Esophagus (tissue), 2 donors: ENCODE measurements at regions not wholly inside any gene's neighbourhood (a gene's known extent, or its start where the extent isn't known, plus 50 kb on each side); places are given as distances from the start of the nearest gene placed in this dataset.

Source experiments
- H3K27ac ChIP-seq, 2 donors: one replicate each; pipeline ENCODE4 v1.5.1; 2013; ENCODE audit warnings: low read depth in 2 of 2, mild to moderate bottlenecking in 2 of 2, inconsistent platforms in 1 of 2, low read length in 1 of 2, moderate library complexity in 1 of 2
- H3K27me3 ChIP-seq, 2 donors: one replicate each; pipeline ENCODE4 v1.6.1; 2013; ENCODE audit warnings: low read length in 2 of 2, control low read depth in 1 of 2, mild to moderate bottlenecking in 1 of 2; ENCODE audit not compliant: insufficient read depth in 2 of 2, control insufficient read depth in 1 of 2
- H3K36me3 ChIP-seq, 2 donors: one replicate each; pipeline ENCODE4 v1.6.1; 2013; ENCODE audit warnings: low read length in 1 of 2; ENCODE audit not compliant: control insufficient read depth in 2 of 2, insufficient read depth in 2 of 2
- H3K4me1 ChIP-seq, 2 donors: one replicate each; pipeline ENCODE4 v1.6.1; 2013; ENCODE audit warnings: low read length in 1 of 2; ENCODE audit not compliant: control insufficient read depth in 2 of 2, insufficient read depth in 2 of 2
- H3K4me3 ChIP-seq, 2 donors: one replicate each; pipeline ENCODE4 v1.5.1; 2013; ENCODE audit warnings: low read length in 2 of 2, mild to moderate bottlenecking in 2 of 2, low read depth in 1 of 2, moderate library complexity in 1 of 2
- H3K9me3 ChIP-seq, 2 donors: one replicate each; pipeline ENCODE4 v1.6.1; 2013; ENCODE audit warnings: mild to moderate bottlenecking in 2 of 2, low read depth in 1 of 2, low read length in 1 of 2, moderate library complexity in 1 of 2; ENCODE audit not compliant: control insufficient read depth in 2 of 2, insufficient read depth in 1 of 2
- WGBS, 2 donors: extraction: QIAGEN DNeasy Blood & Tissue Kit; methylation state at CpG; one replicate each; pipeline ENCODE4 v1.1.7; 2013; 5-methylcytosine and 5-hydroxymethylcytosine counted together
- donor health status: healthy with polysubstance abuse.
- donor health status: Bipolar disorder and iron deficiency.

DNA sequence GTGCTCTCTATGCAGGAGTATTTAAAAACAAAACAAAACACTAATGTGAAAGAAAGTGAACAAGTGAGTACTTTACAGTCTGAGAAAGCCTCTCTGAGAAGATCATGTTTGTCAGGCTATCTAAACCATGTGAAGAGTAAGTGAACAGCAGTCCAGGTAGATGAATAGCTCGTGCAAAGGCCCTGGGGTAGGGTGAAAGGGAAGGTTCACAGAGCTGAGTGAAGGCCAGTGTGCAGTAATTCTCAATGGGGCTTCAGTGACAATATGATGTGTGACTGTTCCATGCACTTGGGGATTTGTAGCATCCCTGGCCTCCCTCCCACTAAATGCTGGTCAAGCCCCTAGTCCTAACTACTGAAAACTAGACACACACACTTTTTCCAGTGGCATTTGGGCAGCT lies 488.9 kb upstream of the JARID2 start:
- H3K4me1 ChIP-seq: no peaks in the 10 kb centered on the region
- H3K27ac ChIP-seq: no peak overlapping the region
- WGBS, 2 donors: 95 to 100% methylated on average over 1 of the region's 1 CpG

DNA sequence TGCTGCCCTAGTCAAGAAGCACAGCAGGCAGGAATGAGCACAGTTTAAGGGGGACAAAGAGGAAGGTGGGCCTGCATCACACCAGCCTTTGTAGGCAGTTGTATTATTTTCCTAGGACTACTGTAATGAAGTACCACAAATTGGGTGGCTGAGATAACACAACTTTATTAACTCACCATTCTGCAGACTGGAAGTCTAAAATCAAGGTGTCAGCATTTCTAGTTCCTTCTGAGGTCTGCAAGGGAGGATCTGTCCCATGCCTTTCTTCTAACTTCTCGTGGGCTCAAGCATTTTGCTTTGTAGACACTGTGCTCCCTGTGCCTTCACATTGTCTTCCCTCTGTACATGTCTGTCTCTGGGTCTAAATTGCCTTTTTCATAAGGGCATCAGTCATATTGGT lies 488.5 kb upstream of the JARID2 start:
- no peak overlapping the region for H3K4me3 ChIP-seq
- no peaks in the 10 kb centered on the region for H3K4me1 ChIP-seq
- H3K27ac ChIP-seq: no peak overlapping the region
- H3K36me3 ChIP-seq: no peaks in the 10 kb centered on the region
- 91 to 93% methylated on average over 1 of the region's 1 CpG for WGBS, 2 donors
- no peaks in the 10 kb centered on the region for H3K9me3 ChIP-seq
- no peaks in the 10 kb centered on the region for H3K27me3 ChIP-seq

More for the DNA sequence above, 488.9 kb upstream of the JARID2 start:
- Histone ChIP-seq H3K36me3 (no peaks in the 10 kb centered on the region), H3K9me3 (no peaks in the 10 kb centered on the region), H3K4me3 (no peak overlapping the region), H3K27me3 (no peaks in the 10 kb centered on the region)

DNA sequence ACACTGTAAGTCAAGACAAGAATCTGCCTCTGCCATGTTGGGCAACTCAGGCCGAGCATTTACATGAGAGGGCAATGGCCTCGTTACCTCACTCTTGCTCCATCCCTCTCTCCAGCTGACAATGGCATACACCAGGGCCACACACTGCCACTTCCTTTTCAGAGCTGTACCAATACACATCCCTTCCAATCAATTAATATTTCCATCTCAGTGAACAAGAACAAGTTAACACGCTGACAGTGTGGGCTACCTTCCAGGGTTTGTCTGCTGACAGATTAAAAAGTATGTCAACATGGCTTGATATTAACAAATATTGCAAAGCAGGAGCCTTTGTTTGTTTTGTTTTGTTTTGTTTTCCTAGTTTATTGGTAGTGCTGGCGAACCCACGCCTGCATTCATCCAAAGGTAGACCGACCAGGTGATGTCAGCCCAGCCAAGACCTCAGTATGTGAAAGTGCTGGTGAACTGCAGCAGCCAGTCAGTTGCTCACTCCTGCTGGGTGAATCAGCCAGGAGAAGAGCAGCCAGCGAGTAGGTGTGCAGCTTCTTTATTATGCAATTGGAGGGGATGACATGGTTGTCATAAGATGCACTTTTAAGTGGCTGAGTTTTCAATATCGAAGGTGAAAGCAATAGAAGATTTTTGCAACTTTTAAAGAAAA lies 487.3 kb upstream of the JARID2 start:
- no peaks in the 10 kb centered on the region for H3K9me3 ChIP-seq
- H3K4me1 ChIP-seq: no peaks in the 10 kb centered on the region
- H3K27ac ChIP-seq: no peak overlapping the region
- no peaks in the 10 kb centered on the region for H3K36me3 ChIP-seq
- WGBS, 2 donors: 69 to 73% methylated on average over 8 of the region's 8 CpGs
- no peaks in the 10 kb centered on the region for H3K27me3 ChIP-seq
- no peak overlapping the region for H3K4me3 ChIP-seq

DNA sequence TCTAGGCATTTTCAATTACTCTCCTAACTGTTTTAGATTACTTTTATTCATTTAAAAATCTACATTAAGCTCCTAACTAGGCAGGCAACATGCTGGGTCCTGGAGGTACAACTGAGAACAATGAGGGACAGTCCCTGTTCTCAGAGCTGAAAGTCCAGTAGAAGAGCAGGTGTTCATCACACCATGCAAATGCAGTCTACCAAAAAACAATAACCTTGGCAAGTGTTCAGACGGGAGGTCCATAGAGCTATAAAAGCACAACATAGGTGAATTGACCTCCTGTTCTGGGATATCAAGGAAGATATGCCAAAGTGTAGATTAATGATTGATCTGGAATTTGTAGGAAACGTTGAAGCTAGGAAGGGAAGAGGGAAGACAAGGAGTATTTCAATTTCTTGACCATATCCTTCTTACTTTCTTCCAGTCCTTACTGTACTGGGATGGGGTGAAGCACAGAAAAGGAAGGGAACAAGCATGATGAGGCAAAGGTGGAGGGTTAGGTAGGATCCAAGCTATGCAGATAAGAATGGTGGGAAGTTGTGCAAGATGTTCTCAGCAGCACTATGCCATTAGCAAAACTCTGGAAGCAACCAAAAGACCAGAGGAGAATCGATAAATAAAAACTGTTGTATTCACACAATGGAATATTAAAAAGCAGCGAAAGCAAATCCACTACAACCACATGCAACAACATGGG lies 485.7 kb upstream of the JARID2 start:
- Histone ChIP-seq H3K9me3 (no peaks in the 10 kb centered on the region), H3K36me3 (no peaks in the 10 kb centered on the region), H3K4me1 (no peaks in the 10 kb centered on the region), H3K27ac (no peak overlapping the region), H3K27me3 (no peaks in the 10 kb centered on the region), H3K4me3 (no peak overlapping the region)
- 81 to 95% methylated on average over 4 of the region's 4 CpGs for WGBS, 2 donors

DNA sequence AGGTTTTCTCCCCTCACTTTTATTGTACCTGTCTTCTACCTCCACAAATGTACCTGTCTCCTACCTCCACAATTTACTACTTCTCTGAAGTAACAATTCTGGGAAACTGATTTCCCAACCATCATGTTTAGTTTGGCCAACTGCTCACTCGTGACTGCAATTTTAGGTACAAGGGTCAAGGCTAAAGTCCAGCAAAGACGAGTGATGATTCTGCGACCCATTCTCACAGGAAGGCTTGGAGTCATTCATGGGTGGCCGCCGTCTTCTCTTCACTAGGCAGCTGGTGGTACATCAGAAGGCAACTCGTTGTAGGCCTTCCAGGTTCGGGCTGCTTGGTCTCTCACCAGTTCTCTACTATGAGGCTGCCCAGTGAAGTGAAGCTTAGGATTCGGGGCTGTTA lies 483.8 kb upstream of the JARID2 start:
- Histone ChIP-seq H3K27ac (no peak overlapping the region), H3K4me1 (no peaks in the 10 kb centered on the region), H3K27me3 (no peaks in the 10 kb centered on the region), H3K36me3 (no peaks in the 10 kb centered on the region), H3K9me3 (no peaks in the 10 kb centered on the region), H3K4me3 (no peak overlapping the region)
- 72 to 95% methylated on average over 8 of the region's 8 CpGs for WGBS, 2 donors

DNA sequence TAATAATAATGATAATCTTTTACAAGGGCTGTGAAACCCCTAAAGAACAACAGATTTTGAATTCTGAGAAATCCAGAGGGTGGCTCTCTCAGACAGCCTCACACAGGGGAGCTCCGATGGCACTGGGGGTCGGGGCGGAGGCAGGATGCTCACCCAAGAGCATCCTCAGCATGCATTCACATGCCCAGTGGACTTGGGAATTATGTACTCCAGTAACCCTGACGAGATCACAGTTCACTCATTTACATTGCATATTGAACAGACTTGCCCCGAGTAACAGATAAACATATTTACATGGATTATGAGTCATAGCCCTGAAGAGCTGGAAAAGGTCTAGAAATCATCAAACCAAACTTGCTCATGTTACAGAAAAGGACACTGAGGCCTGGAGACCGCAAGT lies 482.7 kb upstream of the JARID2 start:
- no peaks in the 10 kb centered on the region for H3K36me3 ChIP-seq
- H3K4me1 ChIP-seq: no peaks in the 10 kb centered on the region
- H3K27ac ChIP-seq: no peak overlapping the region
- no peaks in the 10 kb centered on the region for H3K9me3 ChIP-seq
- no peaks in the 10 kb centered on the region for H3K27me3 ChIP-seq
- 40 to 46% methylated on average over 6 of the region's 6 CpGs for WGBS, 2 donors
- no peak overlapping the region for H3K4me3 ChIP-seq

DNA sequence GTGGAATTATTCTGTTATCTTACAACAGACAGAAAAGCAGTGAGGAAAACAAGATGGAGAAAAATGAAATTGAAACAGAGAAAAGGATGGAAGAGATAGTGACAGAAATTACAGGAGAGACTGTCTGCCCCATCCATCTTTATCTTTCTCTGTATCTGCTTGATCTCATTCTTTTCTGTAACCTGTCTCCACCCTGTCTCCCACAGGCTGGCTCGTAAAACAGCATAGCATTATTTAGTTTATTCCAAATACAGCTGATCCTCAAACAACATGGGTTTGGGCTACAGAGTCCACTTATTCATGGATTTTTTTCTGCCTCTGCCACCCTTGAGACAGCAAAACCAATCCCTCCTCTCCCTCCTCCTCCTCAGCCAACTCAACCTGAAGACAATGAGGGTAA lies 482.3 kb upstream of the JARID2 start:
- WGBS, 2 donors: 80 to 82% methylated on average over 1 of the region's 1 CpG
- Histone ChIP-seq H3K4me3 (no peak overlapping the region), H3K36me3 (no peaks in the 10 kb centered on the region), H3K9me3 (no peaks in the 10 kb centered on the region), H3K27me3 (no peaks in the 10 kb centered on the region), H3K27ac (no peak overlapping the region), H3K4me1 (no peaks in the 10 kb centered on the region)

DNA sequence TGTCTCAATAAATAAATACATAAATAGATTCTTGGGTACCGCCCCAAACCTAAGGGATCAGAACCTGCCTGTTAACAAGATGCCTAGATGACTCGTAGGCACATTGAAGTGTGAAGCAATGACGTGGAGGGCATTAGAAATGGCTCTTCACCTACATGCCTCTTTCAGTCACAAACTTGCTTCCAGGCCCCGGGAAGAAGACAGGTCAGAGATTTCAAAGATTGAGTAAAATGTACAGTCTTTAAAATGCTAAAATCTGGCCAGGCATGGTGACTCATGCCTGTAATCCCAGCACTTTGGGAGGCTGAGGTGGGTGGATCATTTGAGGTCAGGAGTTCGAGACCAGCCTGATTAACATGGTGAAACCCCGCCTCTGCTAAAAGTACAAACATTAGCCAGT lies 480.8 kb upstream of the JARID2 start:
- H3K36me3 ChIP-seq: no peaks in the 10 kb centered on the region
- WGBS, 2 donors: 75 to 79% methylated on average over 6 of the region's 6 CpGs
- no peaks in the 10 kb centered on the region for H3K27me3 ChIP-seq
- no peaks in the 10 kb centered on the region for H3K9me3 ChIP-seq
- no peak overlapping the region for H3K4me3 ChIP-seq
- no peaks in the 10 kb centered on the region for H3K4me1 ChIP-seq
- no peak overlapping the region for H3K27ac ChIP-seq

DNA sequence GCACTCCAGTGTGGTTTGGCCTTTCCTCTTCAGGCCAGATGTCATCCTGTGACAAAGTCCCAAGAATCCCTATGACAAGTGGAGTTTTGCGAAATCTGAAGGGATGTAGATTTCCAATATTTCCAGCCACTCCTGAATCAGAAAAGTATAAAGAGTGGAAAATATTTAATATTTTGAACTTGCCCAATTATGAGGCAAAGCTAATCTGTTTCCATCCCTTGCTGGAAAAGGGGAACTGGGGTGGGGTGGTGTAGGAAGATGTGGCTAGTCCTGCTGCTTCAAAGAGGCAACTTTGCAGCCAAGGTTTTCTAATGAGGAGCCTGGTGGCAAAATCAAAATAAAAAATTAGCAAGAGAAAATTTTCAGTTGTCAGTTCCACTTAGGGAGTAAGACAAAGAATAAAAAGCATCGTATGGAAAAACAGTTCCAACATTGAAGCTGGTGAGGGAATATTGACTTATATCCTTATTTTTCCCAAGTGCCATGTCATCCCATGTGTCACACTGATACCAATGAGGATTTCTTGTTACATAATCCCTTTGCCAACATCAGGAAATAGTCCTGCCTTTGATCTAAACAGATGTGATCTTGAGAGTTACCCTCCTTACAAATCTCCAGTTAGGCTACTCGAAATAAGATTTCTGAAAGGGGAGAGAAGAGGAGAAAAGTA lies 480.0 kb upstream of the JARID2 start:
- no peak overlapping the region for H3K4me3 ChIP-seq
- no peaks in the 10 kb centered on the region for H3K27me3 ChIP-seq
- 84 to 88% methylated on average over 3 of the region's 3 CpGs for WGBS, 2 donors
- H3K9me3 ChIP-seq: no peaks in the 10 kb centered on the region
- H3K27ac ChIP-seq: no peak overlapping the region
- H3K4me1 ChIP-seq: no peaks in the 10 kb centered on the region
- no peaks in the 10 kb centered on the region for H3K36me3 ChIP-seq
